DND-41 (cell line): ENCODE measurements at regions not wholly inside any gene's neighbourhood (a gene's known extent, or its start where the extent isn't known, plus 50 kb on each side); places are given as distances from the start of the nearest gene placed in this dataset.

Source experiments
- ATAC-seq: fragments of 200-7000 bp; cut with Tn5 transposase; 3 replicates; pipeline ENCODE4 v1.9.1; 2021; ENCODE audit warnings: low read depth; ENCODE audit not compliant: insufficient read depth
- DNase-seq: peaks from one replicate; pipeline ENCODE4 v3.0.0-alpha.2; 2020
- H2AFZ ChIP-seq: 2 replicates; pipeline ENCODE4 v1.6.0; 2012; ENCODE audit warnings: low read depth, low read length
- H3K27ac ChIP-seq: 2 replicates; pipeline ENCODE4 v1.5.1; 2012; ENCODE audit warnings: low read length, inconsistent platforms
- H3K27me3 ChIP-seq: fragments of 200-600 bp; sonication (generic); 2 replicates; pipeline ENCODE4 v1.6.0; 2012; ENCODE audit warnings: low read length, mild to moderate bottlenecking, inconsistent platforms; ENCODE audit not compliant: insufficient read depth, poor library complexity
- H3K36me3 ChIP-seq: 2 replicates; pipeline ENCODE4 v1.5.1; 2012; ENCODE audit warnings: low read length, inconsistent platforms; ENCODE audit not compliant: insufficient read depth
- H3K4me1 ChIP-seq: 2 replicates; pipeline ENCODE4 v1.5.1; 2012; ENCODE audit warnings: mild to moderate bottlenecking, low read length; ENCODE audit not compliant: insufficient read depth
- H3K4me2 ChIP-seq: 2 replicates; pipeline ENCODE4 v1.6.0; 2012; ENCODE audit warnings: mild to moderate bottlenecking, moderate library complexity, low read length, inconsistent platforms; ENCODE audit not compliant: insufficient read depth
- H3K4me3 ChIP-seq, 2 experiments: fragments of 200-600 bp in 1 of 2; shearing (Covaris generic) in 1 of 2; 2 replicates each; pipeline ENCODE4 v1.5.1; 2012 to 2016; ENCODE audit warnings: inconsistent platforms in 2 of 2, low read length in 2 of 2, mild to moderate bottlenecking in 2 of 2, low read depth in 1 of 2, moderate library complexity in 1 of 2
- H3K79me2 ChIP-seq: 2 replicates; pipeline ENCODE4 v1.6.0; 2012; ENCODE audit warnings: low read length, inconsistent platforms; ENCODE audit not compliant: insufficient read depth
- H3K9ac ChIP-seq: 2 replicates; pipeline ENCODE4 v1.6.0; 2012; ENCODE audit warnings: low read depth, mild to moderate bottlenecking, inconsistent platforms, low read length, moderate library complexity
- H3K9me3 ChIP-seq: 2 replicates; pipeline ENCODE4 v1.5.1; 2012; ENCODE audit warnings: low read length, moderate library complexity, mild to moderate bottlenecking, inconsistent platforms; ENCODE audit not compliant: insufficient read depth, severe bottlenecking
- H4K20me1 ChIP-seq: 2 replicates; pipeline ENCODE4 v1.6.0; 2012; ENCODE audit warnings: low read length; ENCODE audit not compliant: insufficient read depth
- CTCF ChIP-seq: IDR thresholded peaks from 2 replicates; pipeline ENCODE4 v1.5.1; 2012; ENCODE audit warnings: borderline replicate concordance, low read length, moderate library complexity, mild to moderate bottlenecking; ENCODE audit not compliant: poor library complexity, severe bottlenecking; ENCODE audit errors: extremely low read depth
- EZH2 ChIP-seq: IDR thresholded peaks from 3 replicates; pipeline ENCODE4 v1.6.1; 2012; ENCODE audit warnings: borderline replicate concordance, low read depth, mild to moderate bottlenecking, moderate library complexity, low read length, inconsistent platforms; ENCODE audit not compliant: severe bottlenecking

GRCh38 chr16:72256398-72257066, 84.6 kb upstream of the PMFBP1 start:
- H3K9ac ChIP-seq, result no peak overlapping the region
- ATAC-seq, result no peak
- no peak overlapping the region for H2AFZ ChIP-seq
- no peaks in the 10 kb centered on the region for H3K36me3 ChIP-seq
- H4K20me1 ChIP-seq, result no peaks in the 10 kb centered on the region
- H3K79me2 ChIP-seq, result no peaks in the 10 kb centered on the region
- no peak for DNase-seq
- no peak overlapping the region for H3K4me2 ChIP-seq
- no peaks in the 10 kb centered on the region for H3K9me3 ChIP-seq
- no peaks in the 10 kb centered on the region for H3K27me3 ChIP-seq
- no peak overlapping the region for H3K4me3 ChIP-seq
- H3K27ac ChIP-seq, result no peak overlapping the region
- TF ChIP-seq EZH2 (no peak), CTCF (no peak)
- no peaks in the 10 kb centered on the region for H3K4me1 ChIP-seq

GRCh38 chr16:72255786-72256185, 83.8 kb upstream of the PMFBP1 start:
- Histone ChIP-seq H3K36me3 (no peaks in the 10 kb centered on the region), H2AFZ (no peak overlapping the region), H3K27me3 (no peaks in the 10 kb centered on the region), H3K79me2 (no peaks in the 10 kb centered on the region), H3K9ac (no peak overlapping the region), H3K9me3 (no peaks in the 10 kb centered on the region), H4K20me1 (no peaks in the 10 kb centered on the region), H3K4me1 (no peaks in the 10 kb centered on the region), H3K27ac (no peak overlapping the region), H3K4me3 (no peak overlapping the region), H3K4me2 (no peak overlapping the region)
- DNase-seq (no peak), ATAC-seq (no peak)
- TF ChIP-seq EZH2 (no peak), CTCF (no peak)

- H3K79me2 ChIP-seq, result no peaks in the 10 kb centered on the region
- TF ChIP-seq CTCF (no peak), EZH2 (no peak)
- H3K27me3 ChIP-seq, result no peaks in the 10 kb centered on the region
- H3K4me2 ChIP-seq, result no peak overlapping the region
- no peaks in the 10 kb centered on the region for H3K9me3 ChIP-seq
- H4K20me1 ChIP-seq, result no peaks in the 10 kb centered on the region
- no peak for DNase-seq
- H3K27ac ChIP-seq, result no peak overlapping the region
- no peaks in the 10 kb centered on the region for H3K36me3 ChIP-seq
- no peak overlapping the region for H3K9ac ChIP-seq
- H3K4me3 ChIP-seq, result no peak overlapping the region
- no peak for ATAC-seq
- no peak overlapping the region for H2AFZ ChIP-seq
- H3K4me1 ChIP-seq, result no peaks in the 10 kb centered on the region
These were observed 75.9 kb upstream of the PMFBP1 start for GRCh38 chr16:72247821-72248253.
